ENCODE measurements at regions not wholly inside any gene's neighbourhood (a gene's known extent, or its start where the extent isn't known, plus 50 kb on each side); places are given as distances from the start of the nearest gene placed in this dataset.

DNA sequence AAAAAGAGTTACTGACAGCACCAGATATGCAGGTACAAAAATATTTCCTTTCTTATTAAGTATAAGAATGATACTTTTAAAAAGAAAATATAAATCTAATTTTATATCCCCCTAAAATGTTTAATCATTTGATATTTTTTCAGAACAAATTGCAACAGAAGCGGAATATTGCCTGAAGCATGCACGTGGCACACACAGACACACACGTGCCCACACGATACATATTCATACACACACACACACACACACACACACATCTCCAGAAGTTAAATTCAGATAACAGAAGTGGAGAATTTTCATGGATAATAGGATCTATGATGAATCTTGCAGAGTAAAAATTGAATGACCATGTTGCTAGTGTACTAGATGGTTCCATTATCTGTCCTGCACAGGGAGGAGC, 445.2 kb downstream of the GPAT3 start:
- in situ Hi-C loops (cut with MboI; ENCODE audit: low sequenced_read_pairs in 4 of 4) = no loop called here
- TF ChIP-seq, protein P1, sequence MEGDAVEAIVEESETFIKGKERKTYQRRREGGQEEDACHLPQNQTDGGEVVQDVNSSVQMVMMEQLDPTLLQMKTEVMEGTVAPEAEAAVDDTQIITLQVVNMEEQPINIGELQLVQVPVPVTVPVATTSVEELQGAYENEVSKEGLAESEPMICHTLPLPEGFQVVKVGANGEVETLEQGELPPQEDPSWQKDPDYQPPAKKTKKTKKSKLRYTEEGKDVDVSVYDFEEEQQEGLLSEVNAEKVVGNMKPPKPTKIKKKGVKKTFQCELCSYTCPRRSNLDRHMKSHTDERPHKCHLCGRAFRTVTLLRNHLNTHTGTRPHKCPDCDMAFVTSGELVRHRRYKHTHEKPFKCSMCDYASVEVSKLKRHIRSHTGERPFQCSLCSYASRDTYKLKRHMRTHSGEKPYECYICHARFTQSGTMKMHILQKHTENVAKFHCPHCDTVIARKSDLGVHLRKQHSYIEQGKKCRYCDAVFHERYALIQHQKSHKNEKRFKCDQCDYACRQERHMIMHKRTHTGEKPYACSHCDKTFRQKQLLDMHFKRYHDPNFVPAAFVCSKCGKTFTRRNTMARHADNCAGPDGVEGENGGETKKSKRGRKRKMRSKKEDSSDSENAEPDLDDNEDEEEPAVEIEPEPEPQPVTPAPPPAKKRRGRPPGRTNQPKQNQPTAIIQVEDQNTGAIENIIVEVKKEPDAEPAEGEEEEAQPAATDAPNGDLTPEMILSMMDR (IDR thresholded peaks at IDR 0.05 in 4 of 5, conservative IDR thresholded peaks at IDR 0.05 in 1 of 5) = no peak
- TF ChIP-seq POLR2A (IDR thresholded peaks at IDR 0.05) = no peak
- DNase-seq = no peak

DNA sequence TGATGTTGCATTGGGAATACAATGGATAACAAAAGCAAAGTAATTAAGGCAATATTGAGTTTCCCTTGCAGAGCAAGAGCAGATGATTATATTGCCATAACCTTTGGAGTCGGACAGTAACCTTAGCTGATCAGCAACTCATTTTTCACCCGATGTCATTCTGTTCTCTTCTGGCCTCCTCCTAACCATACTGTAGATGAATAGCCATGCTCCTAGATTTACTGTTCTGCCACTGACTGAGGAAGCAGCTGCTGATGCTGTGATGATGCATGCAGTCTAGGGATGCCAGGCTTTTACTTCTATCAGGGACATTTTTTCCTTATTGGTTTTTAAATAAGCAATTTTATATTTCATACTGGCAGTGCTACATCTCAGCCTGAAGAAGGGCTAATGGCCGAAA, 443.9 kb downstream of the GPAT3 start:
- intact Hi-C loops (cut with DNase I; ENCODE audit: low total_unique reads) (no loop called here), in situ Hi-C loops (cut with MboI; ENCODE audit: low sequenced_read_pairs in 4 of 4) (no loop called here)
- ATAC-seq = no peak
- no peak overlapping the region for H3K4me3 ChIP-seq
- TF ChIP-seq, protein P1 (IDR thresholded peaks at IDR 0.05 in 4 of 5, conservative IDR thresholded peaks at IDR 0.05 in 1 of 5) = no peak
- no peak for TF ChIP-seq POLR2A (IDR thresholded peaks at IDR 0.05)
- no peaks in the 10 kb centered on the region for H3K9me3 ChIP-seq
- no peaks in the 10 kb centered on the region for H3K4me1 ChIP-seq
- no peaks in the 10 kb centered on the region for H3K27me3 ChIP-seq
- H3K27ac ChIP-seq = no peak overlapping the region
- no peak for DNase-seq
- no peaks in the 10 kb centered on the region for H3K36me3 ChIP-seq

More for the DNA sequence above, 445.2 kb downstream of the GPAT3 start:
- Histone ChIP-seq H3K27me3 (no peaks in the 10 kb centered on the region), H3K36me3 (no peaks in the 10 kb centered on the region), H3K4me3 (no peak overlapping the region), H3K27ac (no peak overlapping the region), H3K4me1 (no peaks in the 10 kb centered on the region), H3K9me3 (no peaks in the 10 kb centered on the region)
- no peak for ATAC-seq
- intact Hi-C loops (cut with DNase I; ENCODE audit: low total_unique reads) = no loop called here

DNA sequence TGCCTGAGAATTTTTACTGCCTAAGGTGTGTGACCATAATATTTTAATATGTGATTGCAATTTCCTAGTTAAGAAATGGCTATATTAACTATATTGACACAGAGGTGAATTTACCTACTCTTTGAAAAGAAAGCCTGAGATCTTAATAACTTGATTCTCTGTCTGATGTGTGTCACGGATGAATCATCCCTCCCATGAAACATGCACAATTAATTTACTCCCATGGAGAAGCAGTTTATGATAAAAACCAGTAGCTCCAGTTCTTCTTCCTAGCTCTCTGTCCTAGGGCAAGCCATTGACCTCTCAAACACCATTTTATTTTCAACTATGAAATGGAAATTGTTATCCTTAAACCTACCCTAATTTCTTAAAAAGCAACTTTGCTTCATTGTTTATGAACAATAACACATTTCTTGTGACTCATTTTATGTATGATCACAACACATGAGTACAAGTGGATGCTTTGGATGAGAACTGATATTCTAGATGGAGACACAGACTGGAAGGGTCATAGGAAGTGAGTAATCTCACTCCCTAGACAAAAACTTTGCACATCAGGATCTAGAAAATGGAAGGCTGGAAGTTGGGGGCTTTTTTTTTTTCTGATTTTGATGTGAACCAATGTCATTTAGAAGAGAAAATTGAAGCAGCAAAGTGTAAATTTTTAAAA, 438.3 kb downstream of the GPAT3 start:
- DNase-seq (no peak), ATAC-seq (no peak)
- Histone ChIP-seq H3K9me3 (no peaks in the 10 kb centered on the region), H3K36me3 (no peaks in the 10 kb centered on the region), H3K4me1 (no peaks in the 10 kb centered on the region), H3K27ac (no peak overlapping the region), H3K27me3 (no peaks in the 10 kb centered on the region), H3K4me3 (no peak overlapping the region)
- in situ Hi-C loops (cut with MboI; ENCODE audit: low sequenced_read_pairs in 4 of 4) = no loop called here
- intact Hi-C loops (cut with DNase I; ENCODE audit: low total_unique reads) = no loop called here
- TF ChIP-seq POLR2A (IDR thresholded peaks at IDR 0.05) = no peak
- TF ChIP-seq, protein P1 (IDR thresholded peaks at IDR 0.05 in 4 of 5, conservative IDR thresholded peaks at IDR 0.05 in 1 of 5) = no peak

DNA sequence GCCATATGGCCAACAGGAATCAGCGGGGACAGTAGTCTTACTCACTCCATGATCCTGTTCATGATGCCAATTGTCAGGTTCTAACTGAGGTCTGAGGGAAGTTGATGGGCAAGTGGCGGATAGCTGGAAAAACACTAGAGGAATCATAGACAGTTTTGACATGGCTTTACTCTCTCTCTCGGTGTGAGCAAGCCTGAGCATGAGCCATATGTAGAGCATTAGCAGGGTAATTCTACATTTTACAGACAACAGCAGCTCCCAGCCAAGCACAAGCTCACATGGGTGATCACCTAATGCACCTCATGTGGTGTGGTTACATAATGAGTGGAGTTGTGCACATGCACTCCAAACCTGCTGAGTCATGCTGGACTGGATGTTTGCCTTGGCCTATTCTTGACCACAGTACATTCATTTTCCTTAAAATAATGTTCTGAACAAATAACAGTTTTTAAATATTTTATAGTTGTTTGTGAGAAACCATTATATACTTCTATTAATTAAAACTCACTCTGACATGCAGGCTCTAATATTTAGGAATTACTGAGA, 429.2 kb downstream of the GPAT3 start:
- ATAC-seq (no peak), DNase-seq (no peak)
- intact Hi-C loops (cut with DNase I; ENCODE audit: low total_unique reads) = no loop called here
- Histone ChIP-seq H3K4me1 (no peaks in the 10 kb centered on the region), H3K36me3 (no peaks in the 10 kb centered on the region), H3K27ac (no peak overlapping the region), H3K27me3 (no peaks in the 10 kb centered on the region), H3K4me3 (no peak overlapping the region), H3K9me3 (no peaks in the 10 kb centered on the region)
- TF ChIP-seq POLR2A (IDR thresholded peaks at IDR 0.05) = no peak
- TF ChIP-seq, protein P1 (IDR thresholded peaks at IDR 0.05 in 4 of 5, conservative IDR thresholded peaks at IDR 0.05 in 1 of 5) = no peak
- in situ Hi-C loops (cut with MboI; ENCODE audit: low sequenced_read_pairs in 4 of 4) = no loop called here

DNA sequence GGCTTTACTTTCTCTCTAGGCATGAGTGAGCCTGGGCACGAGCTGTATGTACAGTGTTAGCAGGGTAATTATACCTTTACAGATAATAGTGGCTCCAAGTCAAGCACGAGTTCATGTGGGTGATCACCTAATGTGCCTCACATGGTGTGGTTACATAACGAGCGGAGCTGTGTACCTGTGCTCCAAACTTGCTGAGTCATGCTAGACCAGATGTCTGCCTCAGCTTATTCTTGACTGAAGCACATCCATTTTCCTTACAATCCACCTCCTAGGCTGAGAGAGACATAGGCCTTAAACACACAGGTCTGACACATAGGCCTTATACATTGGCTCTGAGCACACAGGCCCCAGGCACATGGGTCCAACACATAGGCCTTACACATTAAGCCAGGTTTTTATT, 426.6 kb downstream of the GPAT3 start:
- no peak for ATAC-seq

More for the DNA sequence above, 426.6 kb downstream of the GPAT3 start:
- Histone ChIP-seq H3K36me3 (no peaks in the 10 kb centered on the region), H3K4me1 (no peaks in the 10 kb centered on the region), H3K9me3 (no peaks in the 10 kb centered on the region), H3K4me3 (no peak overlapping the region), H3K27me3 (no peaks in the 10 kb centered on the region), H3K27ac (no peak overlapping the region)
- TF ChIP-seq POLR2A (IDR thresholded peaks at IDR 0.05) = no peak
- TF ChIP-seq, protein P1 (IDR thresholded peaks at IDR 0.05 in 4 of 5, conservative IDR thresholded peaks at IDR 0.05 in 1 of 5) = no peak
- DNase-seq = no peak
- in situ Hi-C loops (cut with MboI; ENCODE audit: low sequenced_read_pairs in 4 of 4) (no loop called here), intact Hi-C loops (cut with DNase I; ENCODE audit: low total_unique reads) (no loop called here)
